ENCODE measurements at regions not wholly inside any gene's neighbourhood (a gene's known extent, or its start where the extent isn't known, plus 50 kb on each side); places are given as distances from the start of the nearest gene placed in this dataset.

- TF ChIP-seq EP300 (IDR thresholded peaks at IDR 0.05; ENCODE audit: low read length): no peak
- TF ChIP-seq, protein P1, sequence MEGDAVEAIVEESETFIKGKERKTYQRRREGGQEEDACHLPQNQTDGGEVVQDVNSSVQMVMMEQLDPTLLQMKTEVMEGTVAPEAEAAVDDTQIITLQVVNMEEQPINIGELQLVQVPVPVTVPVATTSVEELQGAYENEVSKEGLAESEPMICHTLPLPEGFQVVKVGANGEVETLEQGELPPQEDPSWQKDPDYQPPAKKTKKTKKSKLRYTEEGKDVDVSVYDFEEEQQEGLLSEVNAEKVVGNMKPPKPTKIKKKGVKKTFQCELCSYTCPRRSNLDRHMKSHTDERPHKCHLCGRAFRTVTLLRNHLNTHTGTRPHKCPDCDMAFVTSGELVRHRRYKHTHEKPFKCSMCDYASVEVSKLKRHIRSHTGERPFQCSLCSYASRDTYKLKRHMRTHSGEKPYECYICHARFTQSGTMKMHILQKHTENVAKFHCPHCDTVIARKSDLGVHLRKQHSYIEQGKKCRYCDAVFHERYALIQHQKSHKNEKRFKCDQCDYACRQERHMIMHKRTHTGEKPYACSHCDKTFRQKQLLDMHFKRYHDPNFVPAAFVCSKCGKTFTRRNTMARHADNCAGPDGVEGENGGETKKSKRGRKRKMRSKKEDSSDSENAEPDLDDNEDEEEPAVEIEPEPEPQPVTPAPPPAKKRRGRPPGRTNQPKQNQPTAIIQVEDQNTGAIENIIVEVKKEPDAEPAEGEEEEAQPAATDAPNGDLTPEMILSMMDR (IDR thresholded peaks at IDR 0.05 in 2 of 3, conservative IDR thresholded peaks at IDR 0.05 in 1 of 3; ENCODE audit: insufficient read depth in 2 of 3, low read depth in 1 of 3, low read length in 3 of 3): no peak
- TF ChIP-seq MAZ (CRISPR knock-in tag; conservative IDR thresholded peaks at IDR 0.05 in 1 of 2, IDR thresholded peaks at IDR 0.05 in 1 of 2): no peak
- TF ChIP-seq BRF2 (IDR thresholded peaks at IDR 0.05; ENCODE audit: borderline replicate concordance, insufficient read depth, insufficient read length): no peak
- no peak for TF ChIP-seq RFX5 (IDR thresholded peaks at IDR 0.05; ENCODE audit: low read depth, low read length)
- TF ChIP-seq SREBF1 (IDR thresholded peaks at IDR 0.05; ENCODE audit: borderline replicate concordance, low read depth, low read length): no peak
- TF ChIP-seq, protein P2, sequence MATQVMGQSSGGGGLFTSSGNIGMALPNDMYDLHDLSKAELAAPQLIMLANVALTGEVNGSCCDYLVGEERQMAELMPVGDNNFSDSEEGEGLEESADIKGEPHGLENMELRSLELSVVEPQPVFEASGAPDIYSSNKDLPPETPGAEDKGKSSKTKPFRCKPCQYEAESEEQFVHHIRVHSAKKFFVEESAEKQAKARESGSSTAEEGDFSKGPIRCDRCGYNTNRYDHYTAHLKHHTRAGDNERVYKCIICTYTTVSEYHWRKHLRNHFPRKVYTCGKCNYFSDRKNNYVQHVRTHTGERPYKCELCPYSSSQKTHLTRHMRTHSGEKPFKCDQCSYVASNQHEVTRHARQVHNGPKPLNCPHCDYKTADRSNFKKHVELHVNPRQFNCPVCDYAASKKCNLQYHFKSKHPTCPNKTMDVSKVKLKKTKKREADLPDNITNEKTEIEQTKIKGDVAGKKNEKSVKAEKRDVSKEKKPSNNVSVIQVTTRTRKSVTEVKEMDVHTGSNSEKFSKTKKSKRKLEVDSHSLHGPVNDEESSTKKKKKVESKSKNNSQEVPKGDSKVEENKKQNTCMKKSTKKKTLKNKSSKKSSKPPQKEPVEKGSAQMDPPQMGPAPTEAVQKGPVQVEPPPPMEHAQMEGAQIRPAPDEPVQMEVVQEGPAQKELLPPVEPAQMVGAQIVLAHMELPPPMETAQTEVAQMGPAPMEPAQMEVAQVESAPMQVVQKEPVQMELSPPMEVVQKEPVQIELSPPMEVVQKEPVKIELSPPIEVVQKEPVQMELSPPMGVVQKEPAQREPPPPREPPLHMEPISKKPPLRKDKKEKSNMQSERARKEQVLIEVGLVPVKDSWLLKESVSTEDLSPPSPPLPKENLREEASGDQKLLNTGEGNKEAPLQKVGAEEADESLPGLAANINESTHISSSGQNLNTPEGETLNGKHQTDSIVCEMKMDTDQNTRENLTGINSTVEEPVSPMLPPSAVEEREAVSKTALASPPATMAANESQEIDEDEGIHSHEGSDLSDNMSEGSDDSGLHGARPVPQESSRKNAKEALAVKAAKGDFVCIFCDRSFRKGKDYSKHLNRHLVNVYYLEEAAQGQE (IDR thresholded peaks at IDR 0.05; ENCODE audit: borderline replicate concordance): no peak
- TF ChIP-seq, protein P2 (CRISPR knock-in tag; IDR thresholded peaks at IDR 0.05; ENCODE audit: low read depth): no peak
- no peak for TF ChIP-seq SIN3A (IDR thresholded peaks at IDR 0.05; ENCODE audit: borderline replicate concordance in 2 of 2, control insufficient read depth in 1 of 2, low read depth in 2 of 2, low read length in 2 of 2)
- TF ChIP-seq, protein P3, sequence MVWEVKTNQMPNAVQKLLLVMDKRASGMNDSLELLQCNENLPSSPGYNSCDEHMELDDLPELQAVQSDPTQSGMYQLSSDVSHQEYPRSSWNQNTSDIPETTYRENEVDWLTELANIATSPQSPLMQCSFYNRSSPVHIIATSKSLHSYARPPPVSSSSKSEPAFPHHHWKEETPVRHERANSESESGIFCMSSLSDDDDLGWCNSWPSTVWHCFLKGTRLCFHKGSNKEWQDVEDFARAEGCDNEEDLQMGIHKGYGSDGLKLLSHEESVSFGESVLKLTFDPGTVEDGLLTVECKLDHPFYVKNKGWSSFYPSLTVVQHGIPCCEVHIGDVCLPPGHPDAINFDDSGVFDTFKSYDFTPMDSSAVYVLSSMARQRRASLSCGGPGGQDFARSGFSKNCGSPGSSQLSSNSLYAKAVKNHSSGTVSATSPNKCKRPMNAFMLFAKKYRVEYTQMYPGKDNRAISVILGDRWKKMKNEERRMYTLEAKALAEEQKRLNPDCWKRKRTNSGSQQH (CRISPR knock-in tag; IDR thresholded peaks at IDR 0.05): no peak
- no peak for TF ChIP-seq BDP1 (IDR thresholded peaks at IDR 0.05; ENCODE audit: insufficient read depth, insufficient read length)
- TF ChIP-seq TARDBP (IDR thresholded peaks at IDR 0.05): no peak
Measured at GRCh38 chr6:99184696-99185095, 164.8 kb downstream of the FAXC start.

Data from K562 (cell line).